ENCODE measurements at regions not wholly inside any gene's neighbourhood (a gene's known extent, or its start where the extent isn't known, plus 50 kb on each side); places are given as distances from the start of the nearest gene placed in this dataset.

DNA sequence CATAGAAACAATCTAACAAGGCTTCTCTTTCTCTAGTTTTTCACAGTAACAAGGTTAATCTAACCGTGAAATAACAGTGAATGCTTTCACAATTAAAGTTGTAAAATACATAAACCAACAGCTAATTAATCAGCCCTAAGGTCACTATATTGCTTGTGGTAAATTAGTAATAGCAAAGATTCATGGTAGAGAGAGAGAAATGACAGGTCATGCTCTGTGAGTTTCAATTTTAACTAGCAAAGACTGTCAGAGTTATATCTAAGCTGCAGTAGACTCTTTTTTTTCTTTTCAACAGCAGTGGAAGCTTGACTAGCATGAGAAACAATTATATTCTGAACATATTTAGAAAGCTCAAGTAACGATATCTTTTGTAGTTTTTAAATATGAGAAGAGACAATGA is 1068.0 kb downstream of the MAT2B start:
- Histone ChIP-seq H3K27me3 (ENCODE audit: control insufficient read depth, insufficient read depth, low read length, poor library complexity, severe bottlenecking) (no peaks in the 10 kb centered on the region), H3K36me3 (ENCODE audit: control insufficient read depth, insufficient read depth, low read length) (no peaks in the 10 kb centered on the region), H3K4me3 (ENCODE audit: low read length) (no peak overlapping the region), H3K9ac (ENCODE audit: extremely low read depth, low read length, poor library complexity, severe bottlenecking) (no peak overlapping the region), H3K27ac (ENCODE audit: low read depth, low read length) (no peak overlapping the region), H3K4me1 (ENCODE audit: control insufficient read depth, insufficient read depth, low read length) (no peaks in the 10 kb centered on the region), H3K9me3 (ENCODE audit: control insufficient read depth, low read length) (no peaks in the 10 kb centered on the region)
- Mint-ChIP-seq H3K4me3 (no peak overlapping the region), H3K9me3 (no peaks in the 10 kb centered on the region), H3K27ac (no peak overlapping the region), H3K4me1 (peaks cover 18% of the 10 kb centered on the region), H3K36me3 (ENCODE audit: low read depth) (no peaks in the 10 kb centered on the region), H3K27me3 (ENCODE audit: insufficient read depth) (no peaks in the 10 kb centered on the region)
- DNase-seq, result no peak
- TF ChIP-seq, protein P1, sequence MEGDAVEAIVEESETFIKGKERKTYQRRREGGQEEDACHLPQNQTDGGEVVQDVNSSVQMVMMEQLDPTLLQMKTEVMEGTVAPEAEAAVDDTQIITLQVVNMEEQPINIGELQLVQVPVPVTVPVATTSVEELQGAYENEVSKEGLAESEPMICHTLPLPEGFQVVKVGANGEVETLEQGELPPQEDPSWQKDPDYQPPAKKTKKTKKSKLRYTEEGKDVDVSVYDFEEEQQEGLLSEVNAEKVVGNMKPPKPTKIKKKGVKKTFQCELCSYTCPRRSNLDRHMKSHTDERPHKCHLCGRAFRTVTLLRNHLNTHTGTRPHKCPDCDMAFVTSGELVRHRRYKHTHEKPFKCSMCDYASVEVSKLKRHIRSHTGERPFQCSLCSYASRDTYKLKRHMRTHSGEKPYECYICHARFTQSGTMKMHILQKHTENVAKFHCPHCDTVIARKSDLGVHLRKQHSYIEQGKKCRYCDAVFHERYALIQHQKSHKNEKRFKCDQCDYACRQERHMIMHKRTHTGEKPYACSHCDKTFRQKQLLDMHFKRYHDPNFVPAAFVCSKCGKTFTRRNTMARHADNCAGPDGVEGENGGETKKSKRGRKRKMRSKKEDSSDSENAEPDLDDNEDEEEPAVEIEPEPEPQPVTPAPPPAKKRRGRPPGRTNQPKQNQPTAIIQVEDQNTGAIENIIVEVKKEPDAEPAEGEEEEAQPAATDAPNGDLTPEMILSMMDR (conservative IDR thresholded peaks at IDR 0.05), result no peak
- 89% methylated on average over 2 of the region's 2 CpGs; no CpG with 5 or more reads in 1 of the 2 experiments for WGBS, 2 experiments (ENCODE audit: insufficient coverage in 1 of 2, insufficient read length in 1 of 2)

DNA sequence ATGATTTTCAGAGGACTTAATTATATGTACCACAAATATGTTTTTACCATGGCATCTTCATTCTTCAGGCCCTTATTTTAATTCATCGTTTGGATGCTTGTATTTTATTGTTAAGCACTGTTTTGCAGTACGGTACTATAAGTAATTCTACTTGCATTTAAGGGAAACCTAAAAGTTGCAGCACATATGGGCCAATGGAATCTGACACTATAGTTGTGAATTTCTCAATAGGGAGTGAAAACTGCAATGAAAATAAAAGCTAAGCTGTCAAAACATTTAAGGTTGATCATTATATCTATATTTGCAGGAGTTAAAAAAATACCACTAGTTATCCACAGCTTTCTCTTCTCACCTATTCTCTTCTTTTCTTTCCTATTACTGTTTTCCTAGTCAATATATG is 1071.8 kb downstream of the MAT2B start:
- H3K4me1 Mint-ChIP-seq, result peaks cover 16% of the 10 kb centered on the region
- no peaks in the 10 kb centered on the region for H3K27me3 Mint-ChIP-seq (ENCODE audit: insufficient read depth)
- no peak overlapping the region for H3K4me3 Mint-ChIP-seq
- Histone ChIP-seq H3K9ac (ENCODE audit: extremely low read depth, low read length, poor library complexity, severe bottlenecking) (no peak overlapping the region), H3K4me1 (ENCODE audit: control insufficient read depth, insufficient read depth, low read length) (no peaks in the 10 kb centered on the region), H3K36me3 (ENCODE audit: control insufficient read depth, insufficient read depth, low read length) (no peaks in the 10 kb centered on the region), H3K9me3 (ENCODE audit: control insufficient read depth, low read length) (no peaks in the 10 kb centered on the region), H3K4me3 (ENCODE audit: low read length) (no peak overlapping the region), H3K27ac (ENCODE audit: low read depth, low read length) (no peak overlapping the region), H3K27me3 (ENCODE audit: control insufficient read depth, insufficient read depth, low read length, poor library complexity, severe bottlenecking) (no peaks in the 10 kb centered on the region)
- TF ChIP-seq, protein P1 (conservative IDR thresholded peaks at IDR 0.05), result no peak
- no peaks in the 10 kb centered on the region for H3K36me3 Mint-ChIP-seq (ENCODE audit: low read depth)
- 95% methylated on average over 2 of the region's 2 CpGs for WGBS, 2 experiments (ENCODE audit: insufficient coverage in 1 of 2, insufficient read length in 1 of 2)
- H3K27ac Mint-ChIP-seq, result no peak overlapping the region
- DNase-seq, result no peak
- H3K9me3 Mint-ChIP-seq, result no peaks in the 10 kb centered on the region

DNA sequence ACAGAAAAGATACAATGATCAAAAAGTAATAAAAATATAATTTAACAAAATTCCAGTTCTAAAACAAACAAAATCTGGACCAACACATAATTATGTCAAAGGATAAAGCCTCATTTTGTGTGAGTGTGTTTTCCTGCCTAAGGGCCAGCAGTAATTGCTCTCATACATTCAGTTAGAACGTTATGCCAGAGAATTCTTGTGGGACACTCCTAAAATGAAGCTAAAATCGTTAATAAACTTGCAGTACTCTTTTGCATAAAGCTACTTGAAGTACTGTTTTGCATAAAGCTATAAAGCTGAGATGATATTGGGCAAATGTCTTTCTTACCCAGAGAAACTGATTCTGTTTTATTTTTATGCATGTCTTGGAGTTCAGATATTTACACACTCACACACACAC is 1072.3 kb downstream of the MAT2B start:
- 91 to 100% methylated on average over 2 of the region's 2 CpGs for WGBS, 2 experiments (ENCODE audit: insufficient coverage in 1 of 2, insufficient read length in 1 of 2)
- no peaks in the 10 kb centered on the region for H3K36me3 ChIP-seq (ENCODE audit: control insufficient read depth, insufficient read depth, low read length)

More for the DNA sequence above, 1072.3 kb downstream of the MAT2B start:
- Histone ChIP-seq H3K27me3 (ENCODE audit: control insufficient read depth, insufficient read depth, low read length, poor library complexity, severe bottlenecking) (no peaks in the 10 kb centered on the region), H3K4me3 (ENCODE audit: low read length) (no peak overlapping the region), H3K4me1 (ENCODE audit: control insufficient read depth, insufficient read depth, low read length) (no peaks in the 10 kb centered on the region), H3K9ac (ENCODE audit: extremely low read depth, low read length, poor library complexity, severe bottlenecking) (no peak overlapping the region), H3K27ac (ENCODE audit: low read depth, low read length) (no peak overlapping the region), H3K9me3 (ENCODE audit: control insufficient read depth, low read length) (no peaks in the 10 kb centered on the region)
- TF ChIP-seq, protein P1 (conservative IDR thresholded peaks at IDR 0.05), result no peak
- peaks cover 16% of the 10 kb centered on the region for H3K4me1 Mint-ChIP-seq
- H3K27me3 Mint-ChIP-seq (ENCODE audit: insufficient read depth), result no peaks in the 10 kb centered on the region
- no peak for DNase-seq
- no peaks in the 10 kb centered on the region for H3K36me3 Mint-ChIP-seq (ENCODE audit: low read depth)
- no peak overlapping the region for H3K27ac Mint-ChIP-seq
- no peak overlapping the region for H3K4me3 Mint-ChIP-seq
- H3K9me3 Mint-ChIP-seq, result no peaks in the 10 kb centered on the region

All from endodermal cell (in vitro differentiated cells).